ENCODE measurements at regions not wholly inside any gene's neighbourhood (a gene's known extent, or its start where the extent isn't known, plus 50 kb on each side); places are given as distances from the start of the nearest gene placed in this dataset.

DNA sequence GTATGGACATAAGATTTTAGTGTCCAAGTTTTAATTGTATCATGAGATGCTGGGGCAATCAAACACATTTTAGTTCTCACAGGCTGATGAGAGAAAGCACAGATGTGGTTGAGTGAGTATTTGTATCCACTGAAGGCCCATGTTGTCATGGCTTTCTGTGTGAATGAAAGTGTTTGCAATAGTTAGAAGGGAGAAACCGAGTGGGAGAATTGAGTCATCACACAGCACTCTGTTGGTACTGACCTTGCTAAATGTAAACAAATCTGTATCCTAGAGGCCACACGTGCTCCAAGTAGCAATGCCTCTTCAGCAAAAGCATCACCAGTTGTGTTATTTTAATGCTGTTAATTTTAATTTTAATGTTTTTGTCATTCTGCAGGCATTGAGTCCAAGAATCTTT is 121.2 kb downstream of the EMX2 start:
- H3K27ac Mint-ChIP-seq (ENCODE audit: unreplicated experiment) = peak overlapping the region; percentile 92

DNA sequence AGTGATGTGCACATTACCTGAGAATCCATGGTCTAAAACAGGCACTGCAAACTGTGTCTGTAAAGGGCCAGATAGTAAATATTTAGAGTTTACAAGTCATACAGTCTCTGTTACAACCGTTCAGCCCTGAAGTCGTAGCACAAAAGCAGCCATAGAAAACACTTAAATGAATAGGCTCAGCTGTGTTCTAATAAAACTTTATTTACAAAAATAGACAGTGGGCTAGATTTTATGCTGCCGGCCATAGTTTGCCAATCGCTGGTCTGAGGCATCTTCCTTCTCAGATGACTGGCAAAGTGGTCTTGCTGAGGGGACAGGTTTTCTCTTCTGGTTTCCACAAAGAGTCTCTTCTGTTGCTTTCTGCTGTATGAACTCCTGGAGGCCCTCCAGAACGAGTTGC is 121.7 kb downstream of the EMX2 start:
- Mint-ChIP-seq H3K9me3 (ENCODE audit: unreplicated experiment) (no peaks in the 10 kb centered on the region), H3K27ac (ENCODE audit: unreplicated experiment) (peak overlapping the region; percentile 92), H3K4me1 (ENCODE audit: unreplicated experiment) (peaks cover 24% of the 10 kb centered on the region), H3K27me3 (ENCODE audit: unreplicated experiment) (no peaks in the 10 kb centered on the region), H3K36me3 (ENCODE audit: unreplicated experiment) (no peaks in the 10 kb centered on the region), H3K4me3 (ENCODE audit: unreplicated experiment) (no peak overlapping the region)
- DNase-seq (ENCODE audit: extremely low spot score, unreplicated experiment) = no peak
- TF ChIP-seq, protein P1, sequence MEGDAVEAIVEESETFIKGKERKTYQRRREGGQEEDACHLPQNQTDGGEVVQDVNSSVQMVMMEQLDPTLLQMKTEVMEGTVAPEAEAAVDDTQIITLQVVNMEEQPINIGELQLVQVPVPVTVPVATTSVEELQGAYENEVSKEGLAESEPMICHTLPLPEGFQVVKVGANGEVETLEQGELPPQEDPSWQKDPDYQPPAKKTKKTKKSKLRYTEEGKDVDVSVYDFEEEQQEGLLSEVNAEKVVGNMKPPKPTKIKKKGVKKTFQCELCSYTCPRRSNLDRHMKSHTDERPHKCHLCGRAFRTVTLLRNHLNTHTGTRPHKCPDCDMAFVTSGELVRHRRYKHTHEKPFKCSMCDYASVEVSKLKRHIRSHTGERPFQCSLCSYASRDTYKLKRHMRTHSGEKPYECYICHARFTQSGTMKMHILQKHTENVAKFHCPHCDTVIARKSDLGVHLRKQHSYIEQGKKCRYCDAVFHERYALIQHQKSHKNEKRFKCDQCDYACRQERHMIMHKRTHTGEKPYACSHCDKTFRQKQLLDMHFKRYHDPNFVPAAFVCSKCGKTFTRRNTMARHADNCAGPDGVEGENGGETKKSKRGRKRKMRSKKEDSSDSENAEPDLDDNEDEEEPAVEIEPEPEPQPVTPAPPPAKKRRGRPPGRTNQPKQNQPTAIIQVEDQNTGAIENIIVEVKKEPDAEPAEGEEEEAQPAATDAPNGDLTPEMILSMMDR (IDR thresholded peaks at IDR 0.05) = no peak

More for the DNA sequence above, 121.2 kb downstream of the EMX2 start:
- DNase-seq (ENCODE audit: extremely low spot score, unreplicated experiment) = no peak
- no peak overlapping the region for H3K4me3 Mint-ChIP-seq (ENCODE audit: unreplicated experiment)
- TF ChIP-seq, protein P1 (IDR thresholded peaks at IDR 0.05) = no peak
- H3K4me1 Mint-ChIP-seq (ENCODE audit: unreplicated experiment) = peaks cover 27% of the 10 kb centered on the region
- no peaks in the 10 kb centered on the region for H3K27me3 Mint-ChIP-seq (ENCODE audit: unreplicated experiment)
- no peaks in the 10 kb centered on the region for H3K9me3 Mint-ChIP-seq (ENCODE audit: unreplicated experiment)
- no peaks in the 10 kb centered on the region for H3K36me3 Mint-ChIP-seq (ENCODE audit: unreplicated experiment)

DNA sequence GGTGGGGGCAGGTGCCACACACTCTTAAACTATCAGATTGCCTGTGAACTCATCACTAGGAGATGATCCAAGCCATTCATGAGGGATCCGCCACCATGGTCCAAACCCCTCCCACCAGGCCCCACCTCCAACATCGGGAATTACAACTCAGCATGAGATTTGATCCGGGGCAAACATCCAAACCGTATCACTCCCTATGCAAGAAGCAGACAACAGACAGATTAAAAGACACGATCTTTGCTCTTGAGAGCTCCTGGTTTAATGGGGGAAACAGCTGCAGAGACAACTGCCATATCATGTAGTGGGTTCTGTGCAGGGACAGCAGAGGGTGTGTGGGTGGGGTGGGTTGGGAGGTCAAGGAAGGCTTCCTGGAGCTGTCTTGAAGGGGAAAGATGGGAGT is 123.6 kb downstream of the EMX2 start:
- DNase-seq (ENCODE audit: extremely low spot score, unreplicated experiment) = no peak
- H3K9me3 Mint-ChIP-seq (ENCODE audit: unreplicated experiment) = no peaks in the 10 kb centered on the region

DNA sequence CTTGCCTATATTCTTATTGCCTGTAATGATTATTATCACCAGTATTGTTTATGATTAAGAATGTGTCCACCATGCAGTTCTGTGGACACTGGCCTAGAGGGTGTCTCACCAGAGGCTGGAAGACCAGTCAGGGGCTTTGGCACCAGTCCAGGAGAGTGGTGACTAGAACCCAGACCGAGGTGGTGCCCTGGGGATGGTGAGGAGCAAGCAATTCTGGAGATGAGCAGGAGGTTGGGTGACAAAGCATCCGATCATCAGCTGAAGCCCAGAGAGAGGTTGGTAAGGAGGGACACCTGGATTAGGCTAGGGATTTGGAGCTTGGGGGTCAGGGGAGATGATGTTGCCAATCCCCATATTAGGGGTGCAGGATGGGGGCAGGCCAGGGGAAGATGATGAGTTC is 124.4 kb downstream of the EMX2 start:
- no peak overlapping the region for H3K27ac Mint-ChIP-seq (ENCODE audit: unreplicated experiment)
- no peaks in the 10 kb centered on the region for H3K36me3 Mint-ChIP-seq (ENCODE audit: unreplicated experiment)
- H3K27me3 Mint-ChIP-seq (ENCODE audit: unreplicated experiment) = no peaks in the 10 kb centered on the region
- H3K4me3 Mint-ChIP-seq (ENCODE audit: unreplicated experiment) = no peak overlapping the region
- TF ChIP-seq, protein P1 (IDR thresholded peaks at IDR 0.05) = no peak
- DNase-seq (ENCODE audit: extremely low spot score, unreplicated experiment) = peak; percentile 54
- H3K9me3 Mint-ChIP-seq (ENCODE audit: unreplicated experiment) = no peaks in the 10 kb centered on the region
- peaks cover 20% of the 10 kb centered on the region for H3K4me1 Mint-ChIP-seq (ENCODE audit: unreplicated experiment)

More for the DNA sequence above, 123.6 kb downstream of the EMX2 start:
- TF ChIP-seq, protein P1 (IDR thresholded peaks at IDR 0.05) = no peak
- Mint-ChIP-seq H3K27me3 (ENCODE audit: unreplicated experiment) (no peaks in the 10 kb centered on the region), H3K36me3 (ENCODE audit: unreplicated experiment) (no peaks in the 10 kb centered on the region), H3K4me3 (ENCODE audit: unreplicated experiment) (no peak overlapping the region), H3K4me1 (ENCODE audit: unreplicated experiment) (peaks cover 21% of the 10 kb centered on the region), H3K27ac (ENCODE audit: unreplicated experiment) (no peak overlapping the region)

DNA sequence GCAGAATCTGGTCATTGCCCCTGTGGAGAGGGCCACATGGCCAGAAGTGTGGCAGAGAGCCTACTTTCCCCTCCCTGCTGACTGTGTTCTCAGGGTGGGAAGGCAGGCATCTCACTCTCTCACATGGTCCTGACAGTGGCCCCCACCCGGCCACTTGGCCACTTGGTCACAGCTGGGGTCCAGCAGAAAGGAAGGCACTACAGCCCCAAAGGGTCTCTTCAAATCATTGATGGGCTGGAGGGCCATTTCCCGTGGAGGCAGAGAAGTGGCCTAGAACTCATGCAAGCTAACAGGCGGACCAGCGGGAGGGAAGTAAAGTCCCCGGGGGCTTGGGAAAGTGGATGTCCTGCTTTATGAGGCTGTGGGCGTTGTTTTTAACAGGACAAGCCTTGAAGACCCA is 125.3 kb downstream of the EMX2 start:
- no peaks in the 10 kb centered on the region for H3K27me3 Mint-ChIP-seq (ENCODE audit: unreplicated experiment)
- no peak for DNase-seq (ENCODE audit: extremely low spot score, unreplicated experiment)
- H3K36me3 Mint-ChIP-seq (ENCODE audit: unreplicated experiment) = no peaks in the 10 kb centered on the region
- TF ChIP-seq, protein P1 (IDR thresholded peaks at IDR 0.05) = no peak
- peaks cover 13% of the 10 kb centered on the region for H3K4me1 Mint-ChIP-seq (ENCODE audit: unreplicated experiment)
- no peak overlapping the region for H3K27ac Mint-ChIP-seq (ENCODE audit: unreplicated experiment)
- no peak overlapping the region for H3K4me3 Mint-ChIP-seq (ENCODE audit: unreplicated experiment)
- H3K9me3 Mint-ChIP-seq (ENCODE audit: unreplicated experiment) = no peaks in the 10 kb centered on the region
